ENCODE measurements at regions not wholly inside any gene's neighbourhood (a gene's known extent, or its start where the extent isn't known, plus 50 kb on each side); places are given as distances from the start of the nearest gene placed in this dataset.

GRCh38 chr2:59249441-59250306 lies 1008.5 kb upstream of the FANCL start:
- Histone ChIP-seq H3K36me3 (no peaks in the 10 kb centered on the region), H3K27me3 (ENCODE audit: low read depth) (no peaks in the 10 kb centered on the region), H3K4me1 (no peaks in the 10 kb centered on the region), H3K27ac (no peak overlapping the region), H3K9me3 (no peaks in the 10 kb centered on the region), H3K4me3 (no peak overlapping the region)
- no peak for TF ChIP-seq CTCF (IDR thresholded peaks at IDR 0.05)
- no peak for DNase-seq
- intact Hi-C loops (cut with DNase I): no loop called here
- no peak for ATAC-seq

GRCh38 chr2:59239146-59239545 lies 998.0 kb upstream of the FANCL start:
- Histone ChIP-seq H3K36me3 (no peaks in the 10 kb centered on the region), H3K27ac (no peak overlapping the region), H3K4me1 (no peaks in the 10 kb centered on the region), H3K9me3 (no peaks in the 10 kb centered on the region), H3K27me3 (ENCODE audit: low read depth) (no peaks in the 10 kb centered on the region), H3K4me3 (no peak overlapping the region)
- ATAC-seq (no peak), DNase-seq (no peak)
- intact Hi-C loops (cut with DNase I): no loop called here
- no peak for TF ChIP-seq CTCF (IDR thresholded peaks at IDR 0.05)

DNA sequence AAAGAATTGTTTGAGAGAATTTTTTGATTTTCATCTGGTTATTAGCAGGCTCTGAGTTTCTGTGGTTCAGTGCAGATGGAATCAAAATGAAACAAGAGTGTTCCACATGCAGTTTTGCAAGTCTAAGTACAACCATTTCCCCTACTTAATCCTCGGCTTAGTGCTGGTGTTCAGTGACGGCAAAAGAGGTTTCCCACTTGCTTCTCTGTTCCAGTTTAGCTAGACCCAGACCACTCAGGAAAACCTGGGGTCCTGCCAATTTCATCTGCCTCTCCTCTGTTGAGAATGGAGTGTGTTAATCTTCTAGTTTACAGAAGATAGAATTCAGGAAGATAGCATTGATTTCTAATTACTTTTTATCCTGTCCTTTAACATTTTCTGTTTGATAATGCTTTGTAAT lies 996.2 kb upstream of the FANCL start:
- ATAC-seq (no peak), DNase-seq (no peak)
- no peak for TF ChIP-seq CTCF (IDR thresholded peaks at IDR 0.05)
- Histone ChIP-seq H3K9me3 (no peaks in the 10 kb centered on the region), H3K4me1 (no peaks in the 10 kb centered on the region), H3K4me3 (no peak overlapping the region), H3K27me3 (ENCODE audit: low read depth) (no peaks in the 10 kb centered on the region), H3K36me3 (no peaks in the 10 kb centered on the region), H3K27ac (no peak overlapping the region)
- intact Hi-C loops (cut with DNase I): no loop called here

- Histone ChIP-seq H3K9me3 (no peaks in the 10 kb centered on the region), H3K36me3 (no peaks in the 10 kb centered on the region), H3K27me3 (ENCODE audit: low read depth) (no peaks in the 10 kb centered on the region), H3K4me3 (no peak overlapping the region), H3K27ac (no peak overlapping the region), H3K4me1 (no peaks in the 10 kb centered on the region)
- TF ChIP-seq CTCF (IDR thresholded peaks at IDR 0.05): no peak
- intact Hi-C loops (cut with DNase I): no loop called here
- ATAC-seq (no peak), DNase-seq (no peak)
Measured at GRCh38 chr2:59236723-59237122, 995.6 kb upstream of the FANCL start.

- H3K27me3 ChIP-seq (ENCODE audit: low read depth): no peaks in the 10 kb centered on the region
- intact Hi-C loops (cut with DNase I): no loop called here
- DNase-seq: no peak
- no peak overlapping the region for H3K4me3 ChIP-seq
- H3K4me1 ChIP-seq: no peaks in the 10 kb centered on the region
- TF ChIP-seq CTCF (IDR thresholded peaks at IDR 0.05): no peak
- no peaks in the 10 kb centered on the region for H3K9me3 ChIP-seq
- no peak overlapping the region for H3K27ac ChIP-seq
- H3K36me3 ChIP-seq: no peaks in the 10 kb centered on the region
- ATAC-seq: no peak
Measured at GRCh38 chr2:59233920-59234319, 992.8 kb upstream of the FANCL start.
